ENCODE measurements at regions not wholly inside any gene's neighbourhood (a gene's known extent, or its start where the extent isn't known, plus 50 kb on each side); places are given as distances from the start of the nearest gene placed in this dataset.
"Not testable (repeated sequence)": the region's sequence is repeated elsewhere in the genome, so short reads cannot be mapped to it uniquely, and the experiment has no call there.

GRCh38 chr20:56773749-56774148 lies 144.6 kb downstream of the TFAP2C start:
- DNase-seq = no peak

DNA sequence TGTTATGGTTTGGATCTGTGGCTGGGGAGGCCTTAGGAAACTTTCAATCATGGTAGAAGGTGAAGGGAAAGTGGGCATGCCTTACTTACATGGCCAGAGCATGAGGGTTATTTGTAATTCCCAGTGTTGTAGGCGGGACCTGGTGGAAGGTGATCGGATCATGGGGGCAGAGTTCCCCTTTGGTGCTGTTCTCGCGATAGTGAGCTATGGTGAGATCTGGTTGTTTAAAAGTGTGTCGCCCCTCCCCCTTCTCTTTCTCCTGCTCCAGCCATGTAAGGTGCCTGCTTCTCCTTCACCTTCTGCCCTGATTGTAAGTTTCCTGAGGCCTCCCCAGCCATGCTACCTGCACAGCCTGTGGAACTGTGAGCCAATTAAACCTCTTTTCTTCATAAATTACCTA lies 145.8 kb downstream of the TFAP2C start:
- DNase-seq = no peak

- DNase-seq = no peak
Observed at GRCh38 chr20:56776345-56776744, 147.2 kb downstream of the TFAP2C start.

DNA sequence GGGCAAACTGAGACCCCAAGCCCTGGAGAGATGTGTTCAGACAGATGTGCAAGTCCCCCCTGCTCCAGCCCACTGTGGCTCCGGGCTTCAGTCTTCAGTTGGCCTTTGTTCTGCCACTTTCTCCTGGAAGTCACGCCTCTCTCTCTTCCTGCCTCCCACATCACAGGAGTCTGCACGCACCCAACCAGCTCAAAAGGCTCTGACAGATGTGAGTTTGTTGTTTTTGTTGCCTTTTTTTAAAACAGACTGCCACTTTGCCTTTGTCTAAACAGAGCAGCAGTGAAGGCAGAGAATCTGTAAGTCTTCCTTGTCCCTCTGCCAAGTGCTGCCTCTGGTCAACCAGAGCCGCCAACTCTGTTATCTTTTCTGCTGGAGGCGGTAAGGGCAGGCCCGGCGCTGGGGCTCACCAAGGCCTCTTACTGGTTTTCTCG lies 149.7 kb downstream of the TFAP2C start:
- DNase-seq = no peak

DNA sequence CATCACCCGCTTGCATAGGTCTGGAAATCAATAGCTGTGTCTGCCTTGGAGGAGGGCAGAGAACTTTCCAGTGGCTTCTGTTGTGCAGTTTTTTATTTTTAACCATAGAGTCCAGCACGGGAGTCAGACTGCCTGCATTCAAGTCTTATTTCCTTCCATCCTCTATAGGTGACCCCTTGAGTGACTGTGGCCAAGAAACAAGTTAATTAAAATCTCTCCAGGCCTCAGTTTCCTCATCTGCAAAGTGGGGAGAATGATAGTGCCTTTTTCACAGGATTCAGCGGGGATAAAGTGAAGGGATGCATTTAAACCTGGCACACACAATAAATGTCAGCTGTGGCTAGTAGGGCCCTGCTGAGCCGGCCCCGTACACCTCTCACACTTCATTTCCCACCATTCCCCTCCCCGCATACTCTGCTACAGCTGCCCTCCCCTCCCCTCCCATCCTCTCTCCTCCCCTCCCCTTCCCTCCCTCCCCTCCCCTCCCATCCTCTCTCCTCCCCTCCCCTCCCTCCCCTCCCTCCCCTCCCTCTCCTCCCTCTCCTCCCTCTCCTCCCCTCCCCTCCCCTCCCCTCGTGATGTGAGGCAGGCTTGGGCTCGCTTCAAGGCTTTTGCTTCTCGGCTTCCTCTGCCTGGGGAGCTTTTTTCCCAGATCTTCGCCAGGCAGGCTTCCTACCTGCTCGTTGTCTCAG lies 150.5 kb downstream of the TFAP2C start:
- DNase-seq = no peak

- DNase-seq = no peak
Observed at GRCh38 chr20:56780266-56780665, 151.2 kb downstream of the TFAP2C start.

GRCh38 chr20:56781108-56781739 lies 152.1 kb downstream of the TFAP2C start:
- DNase-seq = no peak

DNA sequence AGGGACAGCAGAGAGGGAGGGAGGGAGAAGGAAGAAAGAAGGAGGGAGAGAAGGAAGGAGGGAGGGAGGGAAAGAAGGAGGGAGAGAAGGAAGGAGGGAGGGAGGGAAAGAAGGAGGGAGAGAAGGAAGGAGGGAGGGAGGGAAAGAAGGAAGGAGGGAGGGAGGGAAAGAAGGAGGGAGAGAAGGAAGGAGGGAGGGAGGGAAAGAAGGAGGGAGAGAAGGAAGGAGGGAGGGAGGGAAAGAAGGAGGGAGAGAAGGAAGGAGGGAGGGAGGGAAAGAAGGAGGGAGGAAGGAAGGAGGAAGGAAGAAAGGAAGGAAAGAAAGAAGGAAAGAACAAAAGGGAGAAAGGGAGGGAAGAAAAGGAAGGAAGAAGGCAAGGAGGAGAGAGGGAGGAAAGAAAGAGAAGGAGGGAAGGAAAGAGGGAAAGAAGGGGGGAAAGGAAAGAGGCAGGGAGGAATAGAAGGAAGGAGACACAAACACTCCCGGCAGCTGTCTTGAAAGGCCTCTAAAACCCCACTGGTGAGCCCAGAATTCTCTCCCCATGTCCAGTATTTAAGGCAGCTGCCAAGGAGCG lies 153.0 kb downstream of the TFAP2C start:
- not testable (repeated sequence) for DNase-seq

- DNase-seq = not testable (repeated sequence)
Observed at GRCh38 chr20:56782814-56783213, 153.7 kb downstream of the TFAP2C start.

DNA sequence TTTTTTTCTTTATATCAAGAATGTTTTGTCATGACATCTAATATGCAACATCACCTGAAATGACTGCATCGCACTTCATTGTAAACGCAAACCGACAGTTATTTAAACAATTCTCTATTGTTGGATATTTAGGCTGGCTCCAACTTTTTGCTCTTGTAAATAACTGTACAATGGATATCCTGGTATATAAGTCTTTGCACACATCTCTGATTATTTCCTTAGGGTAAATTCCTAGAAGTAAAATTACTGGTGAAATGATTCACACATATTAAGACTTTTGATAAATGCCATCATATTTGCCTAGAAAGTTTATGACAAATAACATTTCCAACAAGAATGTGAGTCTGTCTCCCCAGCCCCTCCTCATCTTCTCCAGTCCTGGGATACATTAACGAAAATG lies 154.7 kb downstream of the TFAP2C start:
- DNase-seq = no peak

DNA sequence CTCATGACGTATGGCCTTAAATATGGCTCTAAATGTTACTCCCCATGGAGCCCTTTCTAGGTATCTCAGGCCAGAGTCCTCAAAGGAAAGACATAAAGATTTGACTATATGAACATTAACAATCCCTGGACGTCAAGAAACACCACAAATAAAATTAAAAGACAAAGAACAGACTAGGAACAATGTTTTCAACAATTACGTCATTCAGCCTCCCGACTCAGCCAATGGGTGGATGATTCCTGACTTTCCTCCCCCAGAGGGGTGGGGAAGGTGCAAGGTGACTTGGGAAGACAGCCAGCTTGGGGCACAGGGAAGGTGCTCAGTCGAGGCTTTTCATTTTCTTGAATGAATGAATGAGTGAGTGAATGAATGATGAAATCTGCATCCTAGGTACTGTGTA lies 157.4 kb downstream of the TFAP2C start:
- no peak for DNase-seq

DNA sequence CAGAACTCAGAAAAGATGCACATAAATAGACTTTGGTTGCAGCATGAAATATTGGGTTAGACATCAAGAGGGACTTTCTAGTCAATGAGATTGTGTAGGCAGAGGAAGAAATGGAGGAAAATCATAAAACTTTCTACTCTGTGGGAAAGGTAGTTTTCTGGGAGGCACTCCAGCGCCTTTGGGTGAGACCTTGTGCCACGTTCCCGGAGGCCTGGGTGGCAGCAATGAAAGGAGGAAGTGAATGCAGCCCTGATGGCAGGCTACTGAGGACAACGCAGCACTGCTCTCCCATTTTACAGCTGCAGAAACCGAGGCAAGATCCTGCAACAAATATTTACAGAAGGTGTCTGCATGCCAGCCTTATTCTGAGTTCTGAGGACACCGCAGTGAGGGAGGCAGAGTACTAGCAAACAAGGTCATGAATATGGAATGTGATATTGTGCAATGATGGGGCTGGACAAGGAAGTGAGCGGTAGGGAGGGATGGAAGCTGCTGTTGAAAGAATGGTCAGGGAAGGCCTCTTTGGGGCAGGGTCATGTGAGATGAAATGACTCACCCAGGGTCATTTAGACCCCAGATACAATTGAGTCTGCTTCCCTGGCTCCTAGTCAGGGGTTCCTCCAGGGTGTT lies 159.1 kb downstream of the TFAP2C start:
- no peak for DNase-seq

DNA sequence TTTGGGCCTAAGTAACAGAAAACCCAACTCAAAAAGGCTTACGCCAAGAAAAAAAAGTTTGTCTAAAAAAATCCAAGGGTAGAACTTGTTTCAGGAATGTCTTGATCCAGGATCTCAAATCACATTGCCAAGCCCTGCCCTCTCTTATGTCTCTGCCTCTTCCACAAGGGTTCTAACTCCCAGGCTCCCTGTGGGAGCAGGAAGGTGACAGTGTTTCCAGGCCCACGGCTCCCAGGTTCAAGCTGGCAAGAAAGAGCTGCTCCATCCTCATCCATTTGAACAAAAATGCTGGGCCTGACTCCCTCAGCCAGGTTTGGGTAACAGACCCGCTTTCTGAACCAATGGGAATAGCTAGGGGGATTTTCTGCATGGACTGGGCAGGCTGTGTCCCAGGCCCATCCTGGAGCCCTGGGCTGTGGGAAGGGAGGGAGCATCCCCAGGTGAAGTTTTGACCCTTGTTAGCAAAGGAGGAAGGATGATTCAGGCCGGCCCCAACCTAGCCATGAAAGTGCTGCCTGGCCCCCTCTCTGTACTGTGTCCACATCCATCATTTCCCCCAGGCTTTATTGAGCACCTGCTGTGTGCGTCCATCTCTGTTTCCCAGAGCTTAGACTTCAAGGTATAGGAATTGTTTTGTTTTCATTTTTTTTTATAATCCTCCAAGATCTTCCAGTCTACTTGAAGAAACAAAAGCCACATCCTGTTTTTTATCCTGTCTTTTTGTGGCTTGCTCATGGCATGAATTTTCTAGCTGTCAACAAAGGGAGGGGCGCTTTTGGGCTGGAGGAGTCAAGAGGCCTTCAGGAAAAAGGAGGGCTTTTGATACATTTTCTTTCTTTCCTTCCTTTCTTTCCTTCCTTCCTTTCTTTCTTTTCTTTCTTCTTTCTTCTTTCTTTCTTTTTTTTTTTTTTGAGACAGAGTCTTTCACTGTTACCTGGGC lies 159.8 kb downstream of the TFAP2C start:
- no peak for DNase-seq

GRCh38 chr20:56793916-56794315 lies 164.8 kb downstream of the TFAP2C start:
- no peak for DNase-seq

DNA sequence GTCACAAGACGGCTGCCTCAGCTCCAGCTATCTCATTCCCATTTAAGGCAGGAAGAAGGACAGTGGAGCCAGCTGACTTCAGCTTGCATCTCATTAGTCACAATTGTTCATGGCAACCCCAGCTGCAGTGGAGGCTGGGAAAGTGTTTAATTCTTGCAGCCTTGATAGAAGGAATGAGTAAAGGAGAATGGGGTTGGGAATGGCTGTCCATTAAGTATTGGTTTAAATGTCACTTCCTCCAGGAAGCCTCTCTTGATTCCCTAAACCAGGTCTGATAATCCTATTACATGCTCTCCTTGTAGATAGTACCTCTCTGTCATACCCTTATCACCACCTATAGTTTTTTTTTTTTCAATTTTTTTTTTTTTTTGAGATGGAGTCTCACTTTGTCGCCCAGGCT lies 166.4 kb downstream of the TFAP2C start:
- no peak for DNase-seq

GRCh38 chr20:56796345-56796744 lies 167.2 kb downstream of the TFAP2C start:
- DNase-seq = no peak

DNA sequence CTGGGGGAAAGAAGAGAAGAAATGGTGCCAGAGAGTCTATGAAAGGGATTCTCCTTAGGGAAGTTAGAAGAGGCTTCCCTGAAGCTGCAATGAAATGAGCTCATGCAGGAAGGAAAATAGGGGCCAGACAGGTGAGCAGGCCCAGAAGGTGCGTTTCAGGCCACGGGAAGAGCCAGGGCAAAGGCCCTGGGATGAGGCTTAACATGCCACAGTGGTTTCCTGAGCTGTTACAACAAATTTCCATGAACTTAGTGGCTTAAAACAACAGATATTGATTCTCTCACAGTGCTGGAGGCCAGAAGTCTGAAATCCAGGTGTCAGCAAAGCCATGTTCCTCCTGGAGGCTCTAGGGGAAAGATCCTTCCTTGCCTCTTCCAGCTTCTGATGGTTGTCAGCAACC lies 167.9 kb downstream of the TFAP2C start:
- no peak for DNase-seq

GRCh38 chr20:56798634-56799033 lies 169.5 kb downstream of the TFAP2C start:
- no peak for DNase-seq

DNA sequence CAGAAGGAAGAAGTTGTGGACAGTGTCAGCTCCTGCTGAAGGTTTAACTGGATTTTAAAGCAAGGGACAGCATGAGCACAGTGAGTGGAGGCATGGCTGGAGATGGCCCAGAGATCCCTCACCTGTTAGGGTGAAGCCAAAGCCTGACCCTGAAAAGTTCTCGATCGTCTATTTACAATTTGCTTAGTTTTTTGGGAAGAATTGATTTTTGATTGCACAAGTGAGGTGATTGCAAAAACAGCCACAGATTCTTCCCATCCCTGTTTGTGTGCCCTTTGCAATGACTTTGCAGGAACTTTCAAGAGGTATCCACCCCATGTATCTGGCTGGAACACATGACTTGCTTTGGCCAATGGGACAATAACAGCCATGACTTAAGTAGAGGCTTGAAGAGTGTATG lies 170.1 kb downstream of the TFAP2C start:
- DNase-seq = no peak

GRCh38 chr20:56800088-56800487 lies 171.0 kb downstream of the TFAP2C start:
- no peak for DNase-seq

- DNase-seq = no peak
Observed at GRCh38 chr20:56801971-56802755, 173.1 kb downstream of the TFAP2C start.

GRCh38 chr20:56802805-56803204 lies 173.7 kb downstream of the TFAP2C start:
- no peak for DNase-seq
